Colon (tissue), 2 donors: ENCODE measurements at regions not wholly inside any gene's neighbourhood (a gene's known extent, or its start where the extent isn't known, plus 50 kb on each side); places are given as distances from the start of the nearest gene placed in this dataset.

Experiments
- FAIRE-seq: peaks from 2 replicates; lab custom pipeline; 2012; peaks lifted over from hg19 to GRCh38; lab: Jason Lieb, UNC
- donor health status: control.
- donor health status: control.

DNA sequence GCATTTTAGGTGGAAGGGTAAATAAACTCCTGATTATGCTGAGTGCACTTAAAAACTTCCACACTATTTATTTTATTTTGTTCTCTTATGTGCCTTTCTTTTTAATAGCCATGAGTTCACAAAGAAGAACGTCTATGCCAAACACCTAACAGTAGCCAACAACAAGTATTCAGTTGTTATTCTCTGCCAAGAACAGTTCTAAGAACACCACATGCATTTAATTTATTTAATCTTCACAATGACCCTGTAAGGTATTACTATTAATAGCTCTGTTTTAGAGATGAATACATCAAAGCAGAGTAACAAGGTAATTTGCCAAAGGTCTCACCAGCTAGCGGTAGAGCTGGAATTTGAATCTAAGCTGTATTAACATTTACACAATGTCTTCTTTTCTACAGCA is 240.1 kb downstream of the ALG10B start:
- no peak for FAIRE-seq

DNA sequence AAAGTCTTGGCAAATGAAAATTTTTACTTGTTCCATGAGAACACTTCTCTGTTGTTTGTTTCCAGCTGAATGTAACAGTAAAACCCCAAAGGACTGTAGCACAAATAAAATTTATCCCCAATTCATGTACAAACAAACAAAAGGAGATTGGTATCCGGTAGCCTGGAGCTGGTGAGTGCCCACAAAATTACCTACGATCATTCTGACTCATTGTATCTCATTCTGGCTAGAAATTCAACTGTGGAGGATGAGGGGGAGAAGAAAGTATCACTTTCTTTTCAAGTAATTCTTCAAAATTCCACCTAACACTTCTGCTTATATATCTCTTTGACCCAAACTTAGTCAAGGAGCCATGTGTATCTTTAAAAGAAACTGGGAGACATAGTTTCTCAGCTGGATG is 268.5 kb downstream of the ALG10B start:
- FAIRE-seq: no peak

DNA sequence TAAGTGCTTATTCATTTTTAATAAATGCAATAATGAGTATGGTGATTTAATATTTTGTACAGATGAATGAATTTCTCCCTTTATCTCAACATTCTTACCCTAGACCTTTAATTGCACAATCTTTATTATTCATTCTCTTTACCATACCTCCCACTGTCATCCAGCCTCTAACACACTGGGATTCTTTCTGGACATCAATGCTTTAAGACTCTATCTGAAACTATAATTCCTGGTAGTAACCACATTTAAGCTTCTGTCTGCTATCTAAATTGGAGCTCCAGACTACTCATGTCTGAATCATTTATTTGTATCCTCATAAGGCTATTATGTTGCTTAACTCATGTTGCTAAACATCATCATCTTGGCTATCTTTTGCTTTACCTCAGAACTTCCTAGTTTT is 270.2 kb downstream of the ALG10B start:
- FAIRE-seq: no peak

DNA sequence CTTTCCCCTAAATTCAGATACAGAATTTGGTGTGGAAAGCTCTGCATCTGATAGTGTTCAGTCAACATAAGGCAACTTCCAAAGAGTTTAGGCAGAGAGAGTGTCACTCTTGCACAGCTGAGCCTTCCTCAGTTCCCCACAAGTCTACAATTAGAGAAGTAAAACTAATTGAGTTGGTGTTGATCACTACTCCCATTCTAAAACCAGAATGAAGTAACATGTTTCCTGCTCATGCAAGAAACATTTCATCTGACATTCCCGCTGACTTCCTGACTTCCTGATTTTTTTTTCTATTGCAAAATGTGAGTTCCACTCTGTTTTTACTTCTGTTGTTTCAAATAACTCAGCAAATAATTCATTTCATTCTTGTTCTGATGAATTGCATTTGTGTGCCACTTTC is 271.0 kb downstream of the ALG10B start:
- FAIRE-seq: no peak

DNA sequence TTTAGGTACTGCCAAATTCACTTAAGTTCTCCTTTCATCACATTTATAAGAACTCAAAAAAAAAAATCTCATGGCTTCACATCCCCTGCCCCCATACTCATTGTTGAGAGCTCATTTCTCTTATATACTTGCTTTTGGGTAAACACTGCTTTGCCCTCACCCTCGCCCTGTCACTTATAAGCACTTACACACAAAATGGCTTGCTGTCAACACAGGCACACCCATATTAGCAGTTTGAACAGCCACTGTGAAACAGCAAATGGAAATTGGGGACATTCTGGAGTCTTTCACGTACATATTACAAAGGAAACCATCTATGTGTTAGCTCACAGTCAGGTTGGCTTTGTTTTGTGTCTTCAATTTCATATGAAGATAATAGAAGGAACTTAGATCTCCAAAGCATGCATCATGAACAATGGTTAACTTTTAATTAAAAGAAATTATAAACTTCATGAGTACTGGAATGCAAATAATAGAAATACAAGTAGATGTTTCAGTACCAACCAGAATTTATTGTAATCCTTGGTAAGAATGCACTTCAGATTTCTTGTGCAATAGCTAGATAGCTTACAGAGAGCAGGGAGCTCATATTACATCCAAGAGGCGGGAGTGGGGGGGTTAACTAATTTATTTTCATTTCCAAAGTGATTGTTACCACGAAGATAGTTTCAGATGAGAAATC is 272.2 kb downstream of the ALG10B start:
- FAIRE-seq: no peak

DNA sequence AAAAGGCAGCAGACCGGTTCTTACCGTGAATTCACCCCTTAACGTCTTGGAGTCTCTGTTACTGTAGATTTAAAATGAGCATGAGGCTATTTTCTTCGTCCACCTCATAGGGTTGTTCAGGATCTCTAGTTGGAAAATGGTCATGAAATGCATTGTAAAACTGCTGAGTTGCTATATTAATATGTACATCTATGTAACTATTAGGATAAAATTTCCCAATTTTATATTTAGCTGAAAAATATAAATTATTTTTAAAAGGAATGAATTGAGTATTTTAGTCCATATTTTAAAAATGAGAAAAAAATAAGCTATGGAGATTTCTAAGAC is 272.7 kb downstream of the ALG10B start:
- FAIRE-seq: no peak

DNA sequence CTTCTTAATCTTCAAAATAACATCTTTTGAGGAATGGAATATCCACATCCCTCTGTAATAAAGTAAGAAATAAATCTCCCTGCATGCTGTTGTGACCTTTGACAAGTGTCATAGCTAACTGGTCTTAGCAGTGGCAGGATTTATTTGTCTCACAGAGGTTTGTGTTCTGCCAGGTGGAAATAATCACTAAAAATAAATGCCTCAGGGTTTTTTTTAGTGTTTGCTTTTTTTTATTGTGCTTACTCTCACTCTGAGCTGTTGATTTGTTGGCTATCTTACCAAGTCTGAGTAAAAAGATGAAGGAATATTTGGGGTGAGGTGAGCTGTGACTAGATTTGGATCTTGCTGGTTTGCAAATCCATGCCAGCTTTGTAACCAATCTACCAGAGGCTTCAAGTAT is 285.4 kb downstream of the ALG10B start:
- no peak for FAIRE-seq
